Omental fat pad (tissue), 3 donors: ENCODE measurements at regions not wholly inside any gene's neighbourhood (a gene's known extent, or its start where the extent isn't known, plus 50 kb on each side); places are given as distances from the start of the nearest gene placed in this dataset.
"Not testable (repeated sequence)": the region's sequence is repeated elsewhere in the genome, so short reads cannot be mapped to it uniquely, and the experiment has no call there.

Experiments
- ATAC-seq: fragments of 150-250 bp; one replicate; pipeline ENCODE4 v1.9.1; 2016; ENCODE audit warnings: mild to moderate bottlenecking, moderate library complexity; ENCODE audit not compliant: low FRiP score
- DNase-seq: peaks from one replicate; pipeline ENCODE4 v3.0.0-alpha.2; 2019; ENCODE audit warnings: low spot score
- CTCF ChIP-seq, 3 donors: fragments of 450-650 bp; IDR thresholded peaks; one replicate each; pipeline ENCODE4 v1.5.1; 2016 to 2017; ENCODE audit warnings: antibody characterized with exemption in 3 of 3, mild to moderate bottlenecking in 3 of 3, moderate library complexity in 2 of 3

DNA sequence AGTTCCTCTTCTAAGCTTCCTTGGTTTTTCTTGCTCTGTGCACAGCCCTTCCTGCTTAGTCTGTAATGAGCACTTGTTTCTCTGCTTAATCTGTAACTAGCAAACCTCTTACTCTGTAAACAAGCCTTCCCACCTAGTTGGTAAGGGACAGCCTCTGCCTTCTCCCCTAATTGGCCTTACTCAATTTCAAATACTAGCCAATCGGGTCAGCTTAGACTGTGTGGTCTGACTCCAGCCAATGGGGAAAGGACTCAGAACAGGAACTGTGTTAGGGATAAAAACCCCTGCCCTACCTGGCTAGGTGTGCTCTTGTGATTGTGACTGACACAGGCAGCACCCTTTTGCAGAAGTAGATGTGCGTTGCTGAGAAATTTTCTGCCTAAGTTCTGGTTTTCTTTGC is 136.5 kb upstream of the AADAT start:
- DNase-seq, result no peak

GRCh38 chr4:170214731-170215130 is 125.0 kb upstream of the AADAT start:
- no peak for TF ChIP-seq CTCF (IDR thresholded peaks at IDR 0.05)
- DNase-seq, result no peak

More for the DNA sequence above, 136.5 kb upstream of the AADAT start:
- ATAC-seq, result no peak
- TF ChIP-seq CTCF (IDR thresholded peaks at IDR 0.05), result no peak

GRCh38 chr4:170214101-170214500 is 124.3 kb upstream of the AADAT start:
- DNase-seq (no peak), ATAC-seq (no peak)
- TF ChIP-seq CTCF (IDR thresholded peaks at IDR 0.05), result no peak

More at GRCh38 chr4:170214731-170215130, 125.0 kb upstream of the AADAT start:
- no peak for ATAC-seq

- DNase-seq, result no peak
- no peak for ATAC-seq
- TF ChIP-seq CTCF (IDR thresholded peaks at IDR 0.05), result no peak
Measured at GRCh38 chr4:170202721-170203120, 113.0 kb upstream of the AADAT start.

GRCh38 chr4:170198747-170199146 is 109.0 kb upstream of the AADAT start:
- DNase-seq (no peak), ATAC-seq (no peak)
- TF ChIP-seq CTCF (IDR thresholded peaks at IDR 0.05), result no peak

- ATAC-seq, DNase-seq: not testable (repeated sequence)
Measured at GRCh38 chr4:170194794-170195193, 105.0 kb upstream of the AADAT start.

DNA sequence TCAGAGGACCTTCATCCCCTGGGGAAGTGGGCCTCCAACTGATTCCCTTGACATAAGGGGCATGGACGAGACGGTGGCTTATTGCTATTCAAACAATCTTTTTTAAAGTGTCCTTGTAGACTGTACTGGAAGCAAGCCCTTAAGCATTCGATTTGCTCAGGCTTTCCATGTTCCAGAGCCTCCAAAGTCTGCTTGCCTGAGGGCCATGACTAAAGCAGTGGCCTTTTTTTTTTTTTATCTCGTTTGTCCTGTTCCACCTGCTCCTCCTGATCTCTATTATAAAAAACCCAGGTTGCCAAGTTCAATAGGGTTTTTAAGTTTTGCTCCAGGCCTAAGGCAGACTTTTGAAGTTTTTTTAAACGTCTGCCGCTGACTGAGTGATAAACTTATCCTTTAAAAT is 103.7 kb upstream of the AADAT start:
- no peak for TF ChIP-seq CTCF (IDR thresholded peaks at IDR 0.05)
- no peak for ATAC-seq
- no peak for DNase-seq

DNA sequence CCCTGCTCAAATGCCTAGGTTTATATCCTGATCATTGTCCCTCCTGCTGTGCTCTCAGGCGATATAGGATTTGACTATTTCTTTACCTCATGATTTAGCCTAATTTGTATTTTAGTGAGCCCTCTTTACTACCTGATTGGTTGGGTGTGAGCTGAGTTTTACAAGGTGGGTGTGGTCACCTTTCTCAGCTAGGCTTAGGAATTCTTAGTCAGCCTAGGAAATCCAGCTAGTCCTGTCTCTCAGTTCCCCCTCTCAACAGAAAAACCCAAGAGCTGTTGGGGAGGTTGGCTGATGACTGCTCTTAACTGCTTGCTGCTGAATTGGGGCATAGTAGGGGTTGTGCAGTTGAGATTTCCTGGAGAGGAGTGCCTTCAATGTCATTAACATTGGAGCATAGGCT is 100.5 kb upstream of the AADAT start:
- DNase-seq (no peak), ATAC-seq (no peak)
- no peak for TF ChIP-seq CTCF (IDR thresholded peaks at IDR 0.05)
